ENCODE measurements at regions not wholly inside any gene's neighbourhood (a gene's known extent, or its start where the extent isn't known, plus 50 kb on each side); places are given as distances from the start of the nearest gene placed in this dataset.

GRCh38 chr9:103474156-103474555, 479.0 kb downstream of the CYLC2 start:
- TF ChIP-seq, protein P1, sequence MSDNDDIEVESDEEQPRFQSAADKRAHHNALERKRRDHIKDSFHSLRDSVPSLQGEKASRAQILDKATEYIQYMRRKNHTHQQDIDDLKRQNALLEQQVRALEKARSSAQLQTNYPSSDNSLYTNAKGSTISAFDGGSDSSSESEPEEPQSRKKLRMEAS (IDR thresholded peaks at IDR 0.05; ENCODE audit: low read depth, low read length) = no peak
- no peak for TF ChIP-seq POLR2A (IDR thresholded peaks at IDR 0.05; ENCODE audit: extremely low read depth, insufficient read length)

Data from NB4 (cell line).